GM18519 (cell line): ENCODE measurements at regions not wholly inside any gene's neighbourhood (a gene's known extent, or its start where the extent isn't known, plus 50 kb on each side); places are given as distances from the start of the nearest gene placed in this dataset.
"Not testable (repeated sequence)": the region's sequence is repeated elsewhere in the genome, so short reads cannot be mapped to it uniquely, and the experiment has no call there.

Experiments used
- ATAC-seq: cut with Tn5 transposase; IDR thresholded peaks from one replicate; pipeline ENCODE4 v1.9.1; 2021; ENCODE audit warnings: mild to moderate bottlenecking, moderate library complexity; ENCODE audit not compliant: unreplicated experiment, low FRiP score

- ATAC-seq, result no peak
Measured at GRCh38 chrX:63186137-63186536, 165.0 kb downstream of the SPIN4 start.

GRCh38 chrX:63179852-63180251 lies 171.3 kb downstream of the SPIN4 start:
- not testable (repeated sequence) for ATAC-seq

GRCh38 chrX:63176578-63176977 lies 174.6 kb downstream of the SPIN4 start:
- not testable (repeated sequence) for ATAC-seq

- ATAC-seq, result not testable (repeated sequence)
Measured at GRCh38 chrX:63173841-63174718, 177.1 kb downstream of the SPIN4 start.

GRCh38 chrX:63169416-63169815 lies 181.7 kb downstream of the SPIN4 start:
- ATAC-seq, result not testable (repeated sequence)

DNA sequence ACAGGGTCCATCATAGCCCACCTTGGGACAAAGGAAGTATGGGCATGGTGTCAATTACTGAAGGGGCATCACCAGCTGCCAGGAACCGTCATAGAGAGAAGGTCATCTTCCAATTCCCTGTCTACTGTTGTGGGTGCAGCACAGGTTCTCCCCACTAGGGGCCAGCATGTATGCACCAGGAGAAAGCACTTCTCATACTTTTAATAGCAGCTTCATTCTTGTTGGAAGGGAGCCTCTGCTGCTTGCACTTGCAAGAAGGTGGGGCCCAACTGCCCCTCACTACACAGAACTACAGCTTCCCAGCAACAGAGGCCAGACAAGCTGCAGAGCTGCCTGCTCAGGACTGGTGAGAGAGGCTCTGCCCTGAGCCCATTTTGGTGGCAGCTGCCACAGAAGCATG lies 182.2 kb downstream of the SPIN4 start:
- ATAC-seq, result peak; percentile 66

DNA sequence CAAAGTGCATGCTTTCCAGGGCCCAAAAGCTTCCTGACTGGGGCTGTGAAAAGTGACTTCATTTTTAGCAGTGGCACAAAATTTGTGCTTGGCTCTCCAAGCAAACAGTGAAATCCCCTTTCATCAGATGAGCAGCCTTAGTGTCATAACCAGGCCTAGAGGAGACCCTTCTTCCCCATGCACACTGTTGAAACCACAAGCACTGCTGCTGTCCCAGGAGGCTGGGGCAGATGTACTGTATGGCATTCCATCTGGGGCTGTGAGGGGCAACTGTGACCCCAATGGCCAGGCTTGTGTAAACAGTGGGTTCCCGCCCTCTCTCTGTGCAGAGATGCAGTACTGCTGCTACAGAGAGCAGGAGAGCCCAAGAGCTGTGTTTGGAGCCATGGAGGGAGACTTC lies 184.1 kb downstream of the SPIN4 start:
- not testable (repeated sequence) for ATAC-seq

GRCh38 chrX:63160994-63161393 lies 190.1 kb downstream of the SPIN4 start:
- ATAC-seq, result not testable (repeated sequence)

DNA sequence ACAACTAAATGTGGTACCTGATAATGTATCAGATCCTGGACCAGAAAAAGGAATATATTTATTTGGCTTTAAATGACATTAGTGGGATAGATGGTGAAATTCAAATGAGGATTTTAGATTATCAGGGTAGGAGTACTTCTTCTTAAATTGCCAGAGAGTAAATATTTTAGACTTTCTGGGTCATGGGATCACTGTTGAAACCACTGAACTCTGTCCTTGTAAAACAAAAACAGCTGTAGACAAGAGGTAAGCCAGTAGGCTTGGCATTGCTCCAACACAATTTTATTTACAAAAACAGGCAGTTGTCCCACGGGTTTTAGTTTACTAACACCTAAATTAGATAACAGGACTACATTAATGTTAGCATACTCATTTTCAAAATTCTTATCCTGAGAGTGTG lies 190.8 kb downstream of the SPIN4 start:
- ATAC-seq, result not testable (repeated sequence)

DNA sequence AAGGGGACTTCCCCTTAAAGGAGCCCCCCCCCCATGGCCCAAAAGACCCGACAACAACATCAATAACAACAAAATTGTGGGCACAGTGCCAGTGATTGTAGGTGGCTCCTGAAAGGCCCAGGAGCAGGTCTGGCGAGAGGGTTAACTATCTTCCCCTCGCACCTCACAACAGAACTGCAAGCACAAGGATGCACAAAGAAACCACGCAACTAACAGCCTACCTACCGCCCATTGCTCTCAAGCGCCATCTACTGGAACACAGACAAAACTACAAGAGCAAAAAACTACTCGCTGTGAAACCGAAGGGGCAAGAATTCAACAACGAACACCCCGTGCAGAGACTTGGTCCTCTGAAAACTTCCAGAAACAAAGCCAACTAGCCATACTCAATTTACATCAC lies 205.6 kb downstream of the SPIN4 start:
- ATAC-seq, result not testable (repeated sequence)

- ATAC-seq, result not testable (repeated sequence)
Measured at GRCh38 chrX:63142588-63142987, 208.5 kb downstream of the SPIN4 start.

DNA sequence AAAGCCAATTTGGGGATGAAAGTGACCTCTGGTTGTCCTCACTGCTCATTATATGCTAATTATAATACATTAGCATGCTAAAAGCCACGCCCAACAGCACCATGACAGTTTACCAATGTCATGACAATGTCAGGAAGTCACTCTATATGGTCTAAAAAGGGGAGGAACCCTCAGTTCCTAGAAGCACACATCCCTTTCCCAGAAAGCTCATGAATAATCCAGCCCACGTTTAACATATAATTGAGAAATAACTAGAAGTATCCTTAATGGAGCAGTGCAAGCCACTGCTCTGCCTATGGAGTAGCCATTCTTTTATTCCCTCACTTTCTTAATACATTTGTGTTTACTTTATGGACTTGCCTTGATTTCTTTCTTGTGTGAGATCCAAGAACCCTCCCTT lies 215.3 kb downstream of the SPIN4 start:
- ATAC-seq, result not testable (repeated sequence)

DNA sequence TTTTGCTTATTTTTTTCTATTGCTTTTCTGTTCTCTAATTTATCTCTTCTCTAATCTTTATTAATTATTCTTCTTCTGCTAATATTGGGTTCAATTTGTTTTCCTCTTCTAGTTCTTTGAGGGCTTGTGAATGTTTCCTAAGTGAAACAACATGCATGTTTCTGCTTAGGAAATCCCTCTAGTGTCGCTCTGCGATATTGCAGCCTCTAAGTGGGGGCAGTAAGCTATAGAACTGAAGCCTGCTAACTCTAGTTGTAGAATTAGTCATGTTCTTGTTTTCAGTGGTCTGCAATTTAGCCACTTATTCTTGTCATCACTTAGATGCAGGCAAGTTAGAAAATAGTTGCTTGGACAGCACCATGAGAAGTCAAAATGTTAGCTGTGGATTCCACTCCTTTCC lies 222.6 kb downstream of the SPIN4 start:
- ATAC-seq, result peak; percentile 96

DNA sequence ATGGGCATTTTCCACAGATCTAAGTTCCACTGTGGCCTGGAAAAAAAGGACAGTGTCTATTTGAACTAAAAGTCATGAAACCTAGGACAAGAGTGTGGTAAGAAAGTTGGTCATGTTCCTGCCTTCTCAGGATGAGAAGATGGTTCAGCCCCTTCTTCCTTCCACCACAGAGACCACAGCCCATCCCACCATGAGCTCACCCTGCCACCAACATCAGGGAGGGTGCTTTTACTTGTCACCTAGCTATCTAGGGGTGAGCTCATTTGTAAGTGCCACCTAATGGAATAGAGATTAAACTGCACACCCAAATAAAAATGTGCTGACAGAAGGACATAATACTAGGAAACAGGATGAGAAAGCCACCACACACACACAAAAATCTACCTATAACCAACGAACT lies 235.9 kb downstream of the SPIN4 start:
- no peak for ATAC-seq

DNA sequence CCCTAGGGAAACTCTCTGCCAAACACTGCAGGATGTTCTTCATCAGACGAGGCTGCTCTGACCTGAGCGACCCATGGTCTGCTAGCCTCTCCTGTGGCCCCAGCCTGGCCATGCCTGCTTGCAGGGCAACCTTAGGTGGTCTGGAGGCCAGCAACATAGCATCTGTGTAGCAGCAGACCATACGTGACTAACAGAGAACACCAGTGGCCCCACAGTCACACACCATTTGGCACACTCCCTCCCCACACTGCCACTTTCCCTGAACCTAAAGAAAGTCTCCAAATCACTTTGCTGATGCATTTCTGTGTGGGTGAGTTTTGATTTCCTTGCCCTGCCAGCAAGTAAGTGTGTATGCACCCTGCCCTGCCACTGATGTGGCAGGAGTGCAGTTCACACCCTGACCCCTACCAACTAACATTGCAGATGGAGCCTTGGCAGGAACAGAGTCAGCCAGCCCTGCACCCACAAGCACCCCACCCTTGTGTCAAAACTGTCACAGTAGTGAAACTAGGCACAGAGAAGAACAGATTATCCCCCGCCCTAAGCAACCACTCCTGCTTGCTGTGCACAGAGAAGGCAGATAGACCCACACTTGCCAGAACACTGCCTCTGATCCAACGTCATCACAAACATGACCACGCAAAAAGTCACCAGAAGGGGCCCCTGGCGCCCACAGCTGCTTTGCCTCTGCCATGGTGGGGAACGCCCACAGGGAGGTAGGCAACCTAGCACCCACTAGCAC lies 249.1 kb downstream of the SPIN4 start:
- no peak for ATAC-seq

- ATAC-seq, result no peak
Measured at GRCh38 chrX:63058204-63058603, 292.9 kb downstream of the SPIN4 start.

DNA sequence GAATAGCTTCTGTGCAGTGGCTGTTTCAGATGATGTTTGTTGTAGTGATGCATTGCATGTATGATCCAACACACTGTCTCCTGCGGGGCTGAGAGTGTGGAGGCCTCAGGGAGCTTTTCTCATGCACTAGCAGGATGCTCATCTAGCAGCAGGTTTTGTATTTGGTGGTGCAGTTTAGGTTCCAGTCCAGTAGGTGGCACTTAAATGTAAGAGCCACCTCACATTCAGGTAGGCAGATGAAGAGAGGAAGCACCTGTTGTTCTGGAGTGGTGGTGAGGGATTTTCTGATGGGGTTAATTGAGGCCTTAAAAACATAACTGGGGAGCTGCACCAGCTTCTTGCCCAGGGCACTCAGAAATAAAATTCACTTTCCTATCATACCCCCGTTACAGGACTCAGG lies 300.9 kb downstream of the SPIN4 start:
- no peak for ATAC-seq

DNA sequence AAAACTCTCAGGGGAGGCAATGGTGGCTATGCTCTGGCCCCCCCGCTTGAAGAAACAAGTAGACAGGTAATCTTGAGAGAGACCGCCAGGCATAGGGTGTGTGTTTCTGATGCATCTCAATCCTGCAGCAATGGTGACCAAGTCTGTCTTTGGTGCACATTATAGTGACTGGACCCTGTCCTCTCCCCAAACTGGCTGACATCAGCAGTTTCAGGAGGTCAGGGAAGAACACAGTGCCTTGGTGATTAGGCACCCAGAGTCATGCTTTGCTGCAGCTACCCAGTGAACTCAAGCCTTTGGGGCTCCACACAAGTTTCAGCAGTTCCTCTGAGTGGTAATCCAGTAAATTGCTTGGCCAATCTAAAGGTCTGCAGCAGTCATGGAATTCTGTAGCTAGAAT lies 318.3 kb downstream of the SPIN4 start:
- ATAC-seq, result no peak

- no peak for ATAC-seq
Measured at GRCh38 chrX:63013549-63013948, 337.6 kb downstream of the SPIN4 start.

DNA sequence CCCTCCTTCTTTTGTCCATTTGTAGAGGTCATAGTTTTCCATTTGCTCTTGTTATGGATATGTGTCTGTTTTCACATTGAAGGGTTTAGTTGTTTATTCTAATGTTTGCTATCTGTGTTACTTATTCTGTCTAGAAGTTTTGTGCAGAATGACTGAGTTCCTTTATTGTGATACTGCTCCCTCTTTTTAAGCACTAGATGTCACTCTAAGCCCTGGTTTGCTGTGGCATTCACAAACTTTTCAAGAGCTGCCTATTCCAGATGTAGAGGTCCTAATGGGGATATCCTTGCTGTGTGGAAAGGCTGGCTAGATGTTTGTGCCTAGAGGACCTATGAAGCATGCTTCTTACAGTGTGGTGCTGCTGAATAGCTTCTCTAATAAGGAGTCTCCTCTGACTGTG lies 338.6 kb downstream of the SPIN4 start:
- ATAC-seq, result no peak

DNA sequence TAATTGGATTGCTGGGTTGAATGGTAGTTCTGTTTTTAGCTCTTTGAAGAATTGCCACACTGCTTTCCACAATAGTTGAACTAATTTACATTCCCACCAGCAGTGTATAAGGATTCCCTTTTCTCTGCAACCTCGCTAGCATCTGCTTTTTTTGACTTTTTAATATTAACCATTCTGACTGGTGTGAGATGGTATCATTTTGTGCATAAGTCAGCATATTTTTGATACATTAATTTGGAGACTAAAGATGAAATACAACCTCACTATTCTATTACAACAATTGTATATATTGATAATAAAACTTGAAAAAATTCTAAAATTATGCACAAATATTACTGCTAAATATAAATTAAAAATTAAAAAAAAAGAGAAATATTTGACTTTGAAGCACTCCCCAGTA lies 350.9 kb downstream of the SPIN4 start:
- ATAC-seq, result not testable (repeated sequence)
